Inflammatory macrophage treated with lipopolysaccharide for 1 hour (primary cell): ENCODE measurements at regions not wholly inside any gene's neighbourhood (a gene's known extent, or its start where the extent isn't known, plus 50 kb on each side); places are given as distances from the start of the nearest gene placed in this dataset.
"Not testable (repeated sequence)": the region's sequence is repeated elsewhere in the genome, so short reads cannot be mapped to it uniquely, and the experiment has no call there.

Experiments
- DNase-seq, 2 donors: peaks; one replicate each; pipeline ENCODE4 v3.0.0-alpha.2; 2020 to 2022

GRCh38 chr5:9782826-9783560 lies 152.8 kb upstream of the TAS2R1 start:
- DNase-seq: no peak

- no peak for DNase-seq
These were observed 151.7 kb upstream of the TAS2R1 start for GRCh38 chr5:9781890-9782289.

- no peak for DNase-seq
These were observed 151.1 kb upstream of the TAS2R1 start for GRCh38 chr5:9781275-9781674.

- DNase-seq: no peak
These were observed 150.3 kb upstream of the TAS2R1 start for GRCh38 chr5:9780501-9780900.

DNA sequence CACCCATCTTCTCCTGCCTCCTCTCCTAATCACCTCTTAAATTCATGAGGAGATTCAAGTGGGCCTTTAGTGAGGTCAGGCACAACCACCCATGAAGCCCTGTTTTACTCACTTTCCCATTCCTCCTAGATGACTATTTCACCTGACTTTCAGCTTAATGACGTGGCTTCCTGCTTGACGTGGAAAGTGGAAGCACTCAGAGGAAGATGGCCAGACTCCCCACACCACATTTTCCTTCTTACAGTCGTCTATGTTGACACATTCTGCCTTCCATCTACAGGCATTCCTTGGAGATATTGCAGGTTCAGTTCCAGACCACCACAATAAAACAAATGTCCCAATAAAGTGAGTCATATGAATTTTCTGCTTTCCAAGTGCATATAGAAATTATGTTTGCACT lies 146.4 kb upstream of the TAS2R1 start:
- DNase-seq: no peak

DNA sequence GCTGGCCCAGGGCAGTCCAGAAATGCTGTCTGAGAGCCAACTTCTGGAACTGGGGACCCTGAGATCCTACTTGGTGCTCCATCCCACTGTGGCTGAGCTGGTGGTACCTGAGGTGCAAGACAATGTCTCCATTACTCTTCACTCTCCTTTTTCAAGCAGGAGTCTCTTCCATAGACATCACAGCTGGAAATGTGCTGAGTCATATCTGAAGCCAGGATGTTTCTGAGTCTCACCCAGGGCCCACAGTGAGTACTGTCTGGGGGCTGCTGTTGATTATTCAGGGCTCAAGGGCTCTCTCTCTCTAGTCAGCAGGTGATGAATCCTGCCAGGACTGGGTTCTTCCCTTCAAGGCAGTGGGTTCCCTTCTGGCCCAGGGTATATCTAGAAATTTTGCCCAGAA lies 145.2 kb upstream of the TAS2R1 start:
- no peak for DNase-seq

DNA sequence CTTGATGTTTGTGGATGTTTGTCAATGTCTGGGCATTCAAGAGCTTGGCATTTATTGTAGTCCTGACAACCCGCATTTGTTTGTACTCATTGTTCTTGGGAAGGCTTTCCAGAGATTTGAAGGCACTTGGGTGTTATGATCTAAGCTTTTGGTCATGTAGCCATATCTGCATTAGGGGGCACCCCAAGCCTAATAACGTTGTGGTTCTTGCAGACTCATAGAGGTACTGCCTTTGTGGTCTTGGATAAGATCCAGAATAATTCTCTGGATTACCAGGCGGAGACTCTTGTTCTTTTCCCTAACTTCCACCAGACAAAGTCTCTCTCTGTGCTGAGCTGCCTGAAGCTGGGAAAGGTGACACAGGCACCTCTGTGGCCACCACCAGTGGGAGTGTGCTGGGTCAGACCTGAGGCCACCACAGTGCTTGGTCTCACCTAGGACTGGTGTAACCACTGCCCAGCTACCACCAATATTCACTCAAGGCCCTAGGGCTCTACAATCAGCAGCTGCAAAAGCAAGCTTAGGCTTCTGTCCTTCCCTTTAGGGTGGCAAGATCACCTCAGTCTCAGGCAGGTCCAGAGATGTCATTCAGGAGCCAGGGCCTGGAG lies 144.4 kb upstream of the TAS2R1 start:
- DNase-seq: no peak

DNA sequence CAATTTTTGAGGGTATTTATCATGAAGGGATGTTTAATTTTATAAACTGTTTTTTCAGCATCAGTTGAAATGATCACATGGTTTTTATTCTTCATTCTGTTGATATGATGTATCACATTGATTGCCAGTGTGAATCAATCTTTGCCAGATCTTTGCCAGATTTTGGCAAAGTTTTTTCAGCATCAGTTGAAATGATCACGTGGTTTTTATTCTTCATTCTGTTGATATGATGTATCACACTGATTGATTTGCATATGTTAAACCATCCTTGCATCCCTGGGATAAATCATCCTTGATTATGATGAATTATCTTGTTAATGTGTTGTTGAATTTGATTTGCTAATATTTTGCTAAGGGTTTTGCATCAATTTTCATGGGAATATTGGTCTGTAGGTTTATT lies 140.9 kb upstream of the TAS2R1 start:
- no peak for DNase-seq

DNA sequence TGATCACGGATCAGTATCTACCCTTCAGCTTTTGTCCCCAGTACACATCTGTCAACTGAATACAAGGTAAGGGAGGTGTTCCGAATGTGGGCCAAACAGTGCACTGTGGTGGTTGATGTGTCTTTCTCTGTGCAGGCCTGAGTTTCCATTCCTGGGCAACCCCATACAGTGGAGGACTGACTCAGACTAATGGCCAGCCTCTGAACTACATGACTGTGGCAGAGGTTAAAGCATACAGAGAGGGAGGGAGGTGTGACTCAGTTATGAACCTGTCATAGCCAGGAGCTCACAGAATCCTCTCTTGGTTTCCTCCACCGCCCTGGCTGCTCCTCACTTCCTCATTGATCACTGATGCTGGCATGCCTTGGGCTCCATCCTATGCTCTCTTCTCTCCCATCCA lies 136.4 kb upstream of the TAS2R1 start:
- DNase-seq: no peak

GRCh38 chr5:9765419-9766140 lies 135.4 kb upstream of the TAS2R1 start:
- no peak for DNase-seq

GRCh38 chr5:9761706-9762105 lies 131.6 kb upstream of the TAS2R1 start:
- no peak for DNase-seq

GRCh38 chr5:9752670-9753069 lies 122.5 kb upstream of the TAS2R1 start:
- DNase-seq: not testable (repeated sequence)

- no peak for DNase-seq
These were observed 113.4 kb upstream of the TAS2R1 start for GRCh38 chr5:9743507-9743906.

DNA sequence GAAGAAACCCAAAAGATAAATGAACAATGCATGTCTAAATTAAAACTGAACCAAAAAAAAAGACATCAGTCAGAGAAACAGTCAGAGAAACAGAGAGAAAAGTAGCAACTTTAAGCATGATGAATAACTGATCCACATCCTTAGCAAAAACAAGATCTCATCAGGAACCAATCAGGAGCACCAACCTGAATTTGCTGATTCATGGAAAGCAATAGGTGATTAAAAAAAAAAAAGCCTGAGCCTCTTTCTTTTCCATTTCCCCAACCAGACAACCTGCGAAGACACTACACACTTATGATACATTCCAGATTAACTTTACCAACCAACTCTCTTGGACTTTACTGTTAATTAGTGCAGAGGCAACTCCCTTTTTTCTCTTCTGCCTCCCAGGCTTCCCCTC lies 112.7 kb upstream of the TAS2R1 start:
- DNase-seq: no peak

DNA sequence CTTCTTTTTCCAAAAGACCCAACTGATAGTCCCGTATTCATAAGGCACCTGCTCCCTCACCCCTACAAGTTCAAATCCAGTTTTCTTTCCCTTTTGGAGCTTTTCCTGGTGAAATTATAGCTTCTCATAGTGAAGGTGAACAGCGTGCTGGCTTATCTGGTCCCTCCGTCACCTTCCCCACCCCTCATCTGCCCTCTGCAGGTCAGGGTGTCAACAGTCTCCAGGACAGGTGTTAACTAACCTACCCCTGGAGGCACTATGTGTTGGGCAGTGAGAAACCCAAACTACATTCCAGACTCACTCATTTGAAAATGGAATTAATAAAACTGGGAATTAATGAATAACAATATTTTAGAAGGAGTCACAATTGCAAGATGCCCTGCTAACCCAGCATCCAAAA lies 109.0 kb upstream of the TAS2R1 start:
- no peak for DNase-seq

DNA sequence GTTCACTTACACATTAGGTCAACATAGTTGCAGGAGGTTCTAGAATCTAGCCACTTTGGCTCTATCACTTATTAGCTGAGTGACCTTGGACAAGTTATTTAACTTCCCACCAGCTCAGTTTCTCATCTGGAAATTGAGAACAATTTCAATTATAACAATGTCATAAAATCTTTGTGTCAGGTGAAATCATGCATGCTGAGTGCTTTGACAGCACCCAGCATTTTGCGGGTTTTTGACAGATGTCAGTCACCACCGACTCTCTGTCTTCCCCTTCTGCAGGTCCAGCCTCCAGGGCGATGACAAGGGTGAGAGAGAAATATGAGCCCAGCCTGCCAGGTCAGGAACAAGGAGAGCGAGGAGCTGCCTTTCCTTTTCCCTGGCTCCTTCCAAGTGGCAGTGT lies 107.1 kb upstream of the TAS2R1 start:
- DNase-seq: no peak

- no peak for DNase-seq
These were observed 103.3 kb upstream of the TAS2R1 start for GRCh38 chr5:9733486-9733885.

- DNase-seq: no peak
These were observed 101.0 kb upstream of the TAS2R1 start for GRCh38 chr5:9731159-9731558.

DNA sequence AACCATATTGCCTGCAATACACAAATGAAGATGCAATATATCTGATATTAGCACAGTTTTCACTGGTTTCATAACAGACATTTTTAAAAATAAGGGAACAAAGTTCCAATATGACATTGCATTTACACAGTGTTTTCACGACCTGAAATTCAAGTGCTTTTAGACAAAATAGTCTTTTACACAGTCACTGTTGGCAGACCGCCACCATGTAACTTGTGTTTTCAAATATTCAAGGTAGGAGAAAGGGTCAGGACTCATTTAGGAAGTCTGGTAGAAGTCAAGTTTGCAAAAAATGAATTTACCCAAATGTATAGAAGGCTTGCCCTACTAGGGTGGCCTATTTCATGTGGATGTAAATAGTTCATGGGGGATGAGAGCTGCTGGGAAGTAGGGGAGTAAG lies 98.1 kb upstream of the TAS2R1 start:
- DNase-seq: no peak

GRCh38 chr5:9726931-9727330 lies 96.8 kb upstream of the TAS2R1 start:
- no peak for DNase-seq

- DNase-seq: not testable (repeated sequence)
These were observed 95.1 kb upstream of the TAS2R1 start for GRCh38 chr5:9725265-9725664.

- no peak for DNase-seq
These were observed 94.6 kb upstream of the TAS2R1 start for GRCh38 chr5:9724707-9725106.

DNA sequence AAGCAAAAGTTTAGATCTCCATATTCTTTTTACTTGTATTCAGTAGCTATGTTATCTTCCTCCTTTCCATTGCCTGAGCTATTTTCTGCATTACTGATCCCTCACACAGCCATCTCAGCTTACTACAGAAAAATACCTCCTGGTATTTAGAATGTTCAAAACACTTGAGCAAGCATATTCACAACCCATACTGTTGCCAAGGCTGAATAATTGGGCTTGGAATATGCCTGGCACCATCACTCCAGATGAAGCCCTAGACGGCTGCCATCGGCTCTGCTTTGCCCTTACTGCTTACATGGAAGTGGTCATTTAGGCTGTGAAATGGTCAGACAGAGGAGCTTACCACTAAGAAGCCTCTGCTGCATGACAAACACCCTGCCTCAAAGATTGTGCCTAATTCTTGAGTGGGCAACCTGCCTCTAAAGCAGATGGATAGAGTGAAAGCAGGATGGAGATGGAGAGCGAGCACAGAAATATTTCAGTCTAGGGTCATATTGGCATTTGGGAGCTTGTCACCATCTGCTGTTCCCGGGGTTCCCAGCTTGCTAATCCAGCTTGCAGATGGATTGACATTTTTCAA lies 92.5 kb upstream of the TAS2R1 start:
- DNase-seq: no peak

DNA sequence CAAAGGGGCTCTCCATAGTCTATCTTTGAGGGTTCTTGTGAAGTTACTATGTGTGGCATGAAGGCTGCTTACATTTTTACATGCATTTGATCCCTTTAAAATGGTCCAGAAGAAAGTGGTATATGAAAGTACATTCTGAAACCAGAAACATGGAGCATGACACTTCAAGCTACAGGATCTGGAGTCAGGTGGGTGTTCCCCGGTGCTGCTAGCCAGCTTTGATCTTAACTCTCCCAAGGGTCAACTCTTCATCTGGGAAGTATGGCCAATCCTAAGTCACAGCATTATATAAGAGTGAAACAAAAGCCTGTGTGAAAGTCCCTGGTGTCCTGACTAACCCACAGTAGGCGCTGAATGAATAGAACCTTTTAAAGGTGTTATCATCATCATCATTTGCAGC lies 91.0 kb upstream of the TAS2R1 start:
- DNase-seq: no peak
